ENCODE measurements at regions not wholly inside any gene's neighbourhood (a gene's known extent, or its start where the extent isn't known, plus 50 kb on each side); places are given as distances from the start of the nearest gene placed in this dataset.

- DNase-seq: no peak
Measured at GRCh38 chr6:164010441-164011103, 596.1 kb downstream of the QKI start.

GRCh38 chr6:164008902-164009301 is 594.4 kb downstream of the QKI start:
- no peak for DNase-seq

GRCh38 chr6:164007881-164008280 is 593.4 kb downstream of the QKI start:
- DNase-seq: no peak

GRCh38 chr6:164006459-164006858 is 591.9 kb downstream of the QKI start:
- DNase-seq: no peak

- DNase-seq: no peak
Measured at GRCh38 chr6:164005004-164005711, 590.6 kb downstream of the QKI start.

GRCh38 chr6:164000276-164000675 is 585.8 kb downstream of the QKI start:
- no peak for DNase-seq

GRCh38 chr6:163999475-164000125 is 585.1 kb downstream of the QKI start:
- DNase-seq: no peak

GRCh38 chr6:163998496-163998895 is 584.0 kb downstream of the QKI start:
- no peak for DNase-seq

- no peak for DNase-seq
Measured at GRCh38 chr6:163996491-163996890, 582.0 kb downstream of the QKI start.

- no peak for DNase-seq
Measured at GRCh38 chr6:163994566-163994965, 580.0 kb downstream of the QKI start.

GRCh38 chr6:163992701-163993100 is 578.2 kb downstream of the QKI start:
- no peak for DNase-seq

GRCh38 chr6:163992056-163992455 is 577.5 kb downstream of the QKI start:
- DNase-seq: no peak

- DNase-seq: no peak
Measured at GRCh38 chr6:163991321-163991720, 576.8 kb downstream of the QKI start.

- no peak for DNase-seq
Measured at GRCh38 chr6:163986313-163986712, 571.8 kb downstream of the QKI start.

GRCh38 chr6:163985710-163986109 is 571.2 kb downstream of the QKI start:
- DNase-seq: no peak

GRCh38 chr6:163985040-163985439 is 570.5 kb downstream of the QKI start:
- DNase-seq: no peak

GRCh38 chr6:163984124-163984936 is 569.8 kb downstream of the QKI start:
- DNase-seq: no peak

GRCh38 chr6:163983679-163984078 is 569.2 kb downstream of the QKI start:
- DNase-seq: no peak

- no peak for DNase-seq
Measured at GRCh38 chr6:163974322-163974721, 559.8 kb downstream of the QKI start.

GRCh38 chr6:163971841-163972838 is 557.6 kb downstream of the QKI start:
- no peak for DNase-seq

- no peak for DNase-seq
Measured at GRCh38 chr6:163970846-163971564, 556.5 kb downstream of the QKI start.
